ENCODE measurements at regions not wholly inside any gene's neighbourhood (a gene's known extent, or its start where the extent isn't known, plus 50 kb on each side); places are given as distances from the start of the nearest gene placed in this dataset.

GRCh38 chr4:164536814-164537213, 217.1 kb upstream of the SMIM31 start:
- TF ChIP-seq CTCF (IDR thresholded peaks at IDR 0.05; ENCODE audit: low read depth, low read length) = no peak
- no peak for TF ChIP-seq EZH2phosphoT487 (IDR thresholded peaks at IDR 0.05; ENCODE audit: low read depth)

Measured in OCI-LY3 (cell line).